ENCODE measurements at regions not wholly inside any gene's neighbourhood (a gene's known extent, or its start where the extent isn't known, plus 50 kb on each side); places are given as distances from the start of the nearest gene placed in this dataset.

DNA sequence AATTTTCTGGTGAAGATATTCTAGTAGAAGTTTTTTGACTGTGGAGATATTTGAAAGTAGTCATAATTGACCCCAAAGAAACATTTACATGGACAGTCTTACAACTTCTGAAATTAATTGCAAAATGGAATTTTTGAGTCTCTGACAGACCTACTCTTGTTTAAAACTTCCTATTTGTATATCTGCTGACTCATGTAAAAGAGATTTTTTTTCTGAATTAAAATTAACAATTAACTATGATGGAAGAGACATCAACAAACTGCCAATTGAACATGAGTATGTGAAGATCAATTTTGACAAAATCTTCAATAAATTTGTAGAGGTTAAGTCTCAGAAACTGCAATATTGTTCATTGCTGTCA is 108.5 kb upstream of the MAX start:
- no peaks in the 10 kb centered on the region for H3K4me1 ChIP-seq (ENCODE audit: control insufficient read depth in 4 of 4, insufficient read depth in 4 of 4, low read length in 3 of 4)
- peaks cover 0 to 3% (median 0%) of the 10 kb centered on the region in 4 donors for H3K27me3 ChIP-seq (ENCODE audit: control insufficient read depth in 4 of 4, insufficient read depth in 4 of 4, low read length in 3 of 4)
- no peak overlapping the region for H3K9ac ChIP-seq (ENCODE audit: low read depth in 1 of 2, low read length in 2 of 2)
- H3K36me3 ChIP-seq (ENCODE audit: control insufficient read depth in 4 of 4, insufficient read depth in 3 of 4, low read depth in 1 of 4, low read length in 3 of 4): no peaks in the 10 kb centered on the region
- H3K27ac ChIP-seq (ENCODE audit: low read depth in 1 of 2, low read length in 2 of 2): no peak overlapping the region
- TF ChIP-seq SP1 (IDR thresholded peaks at IDR 0.05) (no peak), RXRA (IDR thresholded peaks at IDR 0.05) (no peak), YY1 (IDR thresholded peaks at IDR 0.05) (no peak), JUND (IDR thresholded peaks at IDR 0.05) (no peak), TAF1 (conservative IDR thresholded peaks at IDR 0.05) (no peak), GABPA (IDR thresholded peaks at IDR 0.05 in 1 of 2, conservative IDR thresholded peaks at IDR 0.05 in 1 of 2) (no peak), FOXA1 (IDR thresholded peaks at IDR 0.05) (no peak), HNF4G (IDR thresholded peaks at IDR 0.05) (no peak)
- TF ChIP-seq, protein P1, sequence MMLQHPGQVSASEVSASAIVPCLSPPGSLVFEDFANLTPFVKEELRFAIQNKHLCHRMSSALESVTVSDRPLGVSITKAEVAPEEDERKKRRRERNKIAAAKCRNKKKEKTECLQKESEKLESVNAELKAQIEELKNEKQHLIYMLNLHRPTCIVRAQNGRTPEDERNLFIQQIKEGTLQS (IDR thresholded peaks at IDR 0.05): no peak
- TF ChIP-seq, protein P2, sequence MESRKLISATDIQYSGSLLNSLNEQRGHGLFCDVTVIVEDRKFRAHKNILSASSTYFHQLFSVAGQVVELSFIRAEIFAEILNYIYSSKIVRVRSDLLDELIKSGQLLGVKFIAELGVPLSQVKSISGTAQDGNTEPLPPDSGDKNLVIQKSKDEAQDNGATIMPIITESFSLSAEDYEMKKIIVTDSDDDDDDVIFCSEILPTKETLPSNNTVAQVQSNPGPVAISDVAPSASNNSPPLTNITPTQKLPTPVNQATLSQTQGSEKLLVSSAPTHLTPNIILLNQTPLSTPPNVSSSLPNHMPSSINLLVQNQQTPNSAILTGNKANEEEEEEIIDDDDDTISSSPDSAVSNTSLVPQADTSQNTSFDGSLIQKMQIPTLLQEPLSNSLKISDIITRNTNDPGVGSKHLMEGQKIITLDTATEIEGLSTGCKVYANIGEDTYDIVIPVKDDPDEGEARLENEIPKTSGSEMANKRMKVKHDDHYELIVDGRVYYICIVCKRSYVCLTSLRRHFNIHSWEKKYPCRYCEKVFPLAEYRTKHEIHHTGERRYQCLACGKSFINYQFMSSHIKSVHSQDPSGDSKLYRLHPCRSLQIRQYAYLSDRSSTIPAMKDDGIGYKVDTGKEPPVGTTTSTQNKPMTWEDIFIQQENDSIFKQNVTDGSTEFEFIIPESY (IDR thresholded peaks at IDR 0.05): no peak
- TF ChIP-seq, protein P3, sequence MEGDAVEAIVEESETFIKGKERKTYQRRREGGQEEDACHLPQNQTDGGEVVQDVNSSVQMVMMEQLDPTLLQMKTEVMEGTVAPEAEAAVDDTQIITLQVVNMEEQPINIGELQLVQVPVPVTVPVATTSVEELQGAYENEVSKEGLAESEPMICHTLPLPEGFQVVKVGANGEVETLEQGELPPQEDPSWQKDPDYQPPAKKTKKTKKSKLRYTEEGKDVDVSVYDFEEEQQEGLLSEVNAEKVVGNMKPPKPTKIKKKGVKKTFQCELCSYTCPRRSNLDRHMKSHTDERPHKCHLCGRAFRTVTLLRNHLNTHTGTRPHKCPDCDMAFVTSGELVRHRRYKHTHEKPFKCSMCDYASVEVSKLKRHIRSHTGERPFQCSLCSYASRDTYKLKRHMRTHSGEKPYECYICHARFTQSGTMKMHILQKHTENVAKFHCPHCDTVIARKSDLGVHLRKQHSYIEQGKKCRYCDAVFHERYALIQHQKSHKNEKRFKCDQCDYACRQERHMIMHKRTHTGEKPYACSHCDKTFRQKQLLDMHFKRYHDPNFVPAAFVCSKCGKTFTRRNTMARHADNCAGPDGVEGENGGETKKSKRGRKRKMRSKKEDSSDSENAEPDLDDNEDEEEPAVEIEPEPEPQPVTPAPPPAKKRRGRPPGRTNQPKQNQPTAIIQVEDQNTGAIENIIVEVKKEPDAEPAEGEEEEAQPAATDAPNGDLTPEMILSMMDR (IDR thresholded peaks at IDR 0.05; ENCODE audit: low read depth, low read length, missing input control): no peak
- TF ChIP-seq, protein P4, sequence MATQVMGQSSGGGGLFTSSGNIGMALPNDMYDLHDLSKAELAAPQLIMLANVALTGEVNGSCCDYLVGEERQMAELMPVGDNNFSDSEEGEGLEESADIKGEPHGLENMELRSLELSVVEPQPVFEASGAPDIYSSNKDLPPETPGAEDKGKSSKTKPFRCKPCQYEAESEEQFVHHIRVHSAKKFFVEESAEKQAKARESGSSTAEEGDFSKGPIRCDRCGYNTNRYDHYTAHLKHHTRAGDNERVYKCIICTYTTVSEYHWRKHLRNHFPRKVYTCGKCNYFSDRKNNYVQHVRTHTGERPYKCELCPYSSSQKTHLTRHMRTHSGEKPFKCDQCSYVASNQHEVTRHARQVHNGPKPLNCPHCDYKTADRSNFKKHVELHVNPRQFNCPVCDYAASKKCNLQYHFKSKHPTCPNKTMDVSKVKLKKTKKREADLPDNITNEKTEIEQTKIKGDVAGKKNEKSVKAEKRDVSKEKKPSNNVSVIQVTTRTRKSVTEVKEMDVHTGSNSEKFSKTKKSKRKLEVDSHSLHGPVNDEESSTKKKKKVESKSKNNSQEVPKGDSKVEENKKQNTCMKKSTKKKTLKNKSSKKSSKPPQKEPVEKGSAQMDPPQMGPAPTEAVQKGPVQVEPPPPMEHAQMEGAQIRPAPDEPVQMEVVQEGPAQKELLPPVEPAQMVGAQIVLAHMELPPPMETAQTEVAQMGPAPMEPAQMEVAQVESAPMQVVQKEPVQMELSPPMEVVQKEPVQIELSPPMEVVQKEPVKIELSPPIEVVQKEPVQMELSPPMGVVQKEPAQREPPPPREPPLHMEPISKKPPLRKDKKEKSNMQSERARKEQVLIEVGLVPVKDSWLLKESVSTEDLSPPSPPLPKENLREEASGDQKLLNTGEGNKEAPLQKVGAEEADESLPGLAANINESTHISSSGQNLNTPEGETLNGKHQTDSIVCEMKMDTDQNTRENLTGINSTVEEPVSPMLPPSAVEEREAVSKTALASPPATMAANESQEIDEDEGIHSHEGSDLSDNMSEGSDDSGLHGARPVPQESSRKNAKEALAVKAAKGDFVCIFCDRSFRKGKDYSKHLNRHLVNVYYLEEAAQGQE (IDR thresholded peaks at IDR 0.05): no peak
- no peak for DNase-seq (ENCODE audit: low spot score)
- H3K9me3 ChIP-seq (ENCODE audit: control insufficient read depth in 4 of 4, low read length in 3 of 4): no peaks in the 10 kb centered on the region
- H3K4me3 ChIP-seq (ENCODE audit: low read depth in 1 of 3, low read length in 3 of 3): no peak overlapping the region

DNA sequence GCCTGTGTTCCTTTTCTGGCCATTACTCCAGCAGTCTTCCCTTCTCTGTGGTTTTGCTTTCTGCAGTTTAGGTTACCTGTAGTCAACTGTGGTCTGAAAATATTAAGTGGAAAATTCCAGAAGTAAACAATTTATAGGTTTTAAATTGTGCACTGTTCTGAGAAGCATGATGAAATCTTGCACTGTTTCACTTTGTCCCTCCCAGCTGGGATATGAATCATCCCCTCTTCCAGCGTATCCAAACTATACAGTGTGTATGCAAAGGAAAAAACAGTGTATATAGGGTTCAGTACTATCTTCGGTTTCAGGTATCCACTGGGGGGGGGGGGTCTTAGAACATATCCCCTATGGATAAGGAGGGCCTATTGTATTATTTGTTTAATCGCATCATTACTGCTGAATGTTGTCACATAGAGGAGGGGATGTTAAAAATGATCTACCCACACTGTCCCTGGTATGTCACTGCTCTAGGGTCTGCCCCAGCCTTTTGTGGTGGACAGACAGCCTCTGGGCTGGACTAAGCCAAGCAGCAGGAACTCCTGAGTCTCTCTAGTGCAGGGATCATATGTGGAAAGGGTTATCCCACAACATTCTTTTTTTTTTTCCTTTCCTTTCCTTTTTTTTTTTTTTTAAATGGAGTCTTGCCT is 109.1 kb upstream of the MAX start:
- WGBS: 90% methylated on average over 3 of the region's 3 CpGs
- H3K36me3 ChIP-seq (ENCODE audit: control insufficient read depth in 4 of 4, insufficient read depth in 3 of 4, low read depth in 1 of 4, low read length in 3 of 4): no peaks in the 10 kb centered on the region
- no peak for TF ChIP-seq GABPA (IDR thresholded peaks at IDR 0.05 in 1 of 2, conservative IDR thresholded peaks at IDR 0.05 in 1 of 2)
- TF ChIP-seq, protein P3 (IDR thresholded peaks at IDR 0.05; ENCODE audit: low read depth, low read length, missing input control): no peak
- TF ChIP-seq, protein P2 (IDR thresholded peaks at IDR 0.05): no peak
- TF ChIP-seq RAD21 (IDR thresholded peaks at IDR 0.05): no peak
- TF ChIP-seq, protein P4 (IDR thresholded peaks at IDR 0.05): no peak
- no peak for TF ChIP-seq SP1 (IDR thresholded peaks at IDR 0.05)
- TF ChIP-seq HNF4A (conservative IDR thresholded peaks at IDR 0.05): no peak
- no peak for TF ChIP-seq YY1 (IDR thresholded peaks at IDR 0.05)
- TF ChIP-seq RXRA (IDR thresholded peaks at IDR 0.05): no peak
- no peak for TF ChIP-seq HNF4G (IDR thresholded peaks at IDR 0.05)
- TF ChIP-seq TAF1 (conservative IDR thresholded peaks at IDR 0.05): no peak

More for the DNA sequence above, 109.1 kb upstream of the MAX start:
- no peak for DNase-seq (ENCODE audit: low spot score)
- Histone ChIP-seq H3K4me3 (ENCODE audit: low read depth in 1 of 3, low read length in 3 of 3) (no peak overlapping the region), H3K9me3 (ENCODE audit: control insufficient read depth in 4 of 4, low read length in 3 of 4) (no peaks in the 10 kb centered on the region), H3K4me1 (ENCODE audit: control insufficient read depth in 4 of 4, insufficient read depth in 4 of 4, low read length in 3 of 4) (no peaks in the 10 kb centered on the region), H3K27me3 (ENCODE audit: control insufficient read depth in 4 of 4, insufficient read depth in 4 of 4, low read length in 3 of 4) (peaks cover 0 to 3% (median 0%) of the 10 kb centered on the region in 4 donors), H3K9ac (ENCODE audit: low read depth in 1 of 2, low read length in 2 of 2) (no peak overlapping the region), H3K27ac (ENCODE audit: low read depth in 1 of 2, low read length in 2 of 2) (no peak overlapping the region)
